OCI-LY7 (cell line): ENCODE measurements at regions not wholly inside any gene's neighbourhood (a gene's known extent, or its start where the extent isn't known, plus 50 kb on each side); places are given as distances from the start of the nearest gene placed in this dataset.

Experiments used
- BruUV-seq: library from RNA; stranded (reverse); fragments of 400-500 nt; replicated peaks from 2 replicates; lab custom pipeline; 2021; lab: Mats Ljungman, UMichigan
- CTCF ChIA-PET: fragments of 300-600 bp; sonication (Branson Sonifier 250); formaldehyde crosslinking; loops from one replicate; lab custom pipeline; 2022; ENCODE audit warnings: antibody characterized with exemption; ENCODE audit not compliant: unreplicated experiment; lab: Charles Lee
- POLR2A ChIA-PET: fragments of 300-600 bp; sonication (Branson Sonifier 250); formaldehyde crosslinking; loops from one replicate; lab custom pipeline; 2022; ENCODE audit warnings: antibody characterized with exemption; lab: Charles Lee
- DNase-seq: peaks from one replicate; pipeline ENCODE4 v3.0.0-alpha.2; 2015; ENCODE audit warnings: low spot score
- H2AFZ ChIP-seq: fragments of 200-600 bp; sonication (generic), shearing (Covaris generic); 2 replicates; pipeline ENCODE4 v1.6.1; 2014; ENCODE audit warnings: mild to moderate bottlenecking, antibody characterized with exemption, low read length, moderate library complexity
- H3K27ac ChIP-seq: fragments of 200-600 bp; sonication (generic); 2 replicates; pipeline ENCODE4 v1.5.1; 2014; ENCODE audit warnings: mixed run types, low read depth, mild to moderate bottlenecking, moderate library complexity, low read length, inconsistent platforms; ENCODE audit not compliant: poor library complexity, severe bottlenecking
- H3K36me3 ChIP-seq: fragments of 200-600 bp; sonication (generic); 2 replicates; pipeline ENCODE4 v1.6.1; 2014; ENCODE audit warnings: mild to moderate bottlenecking, antibody characterized with exemption, low read length, moderate library complexity, mixed read lengths; ENCODE audit not compliant: insufficient read depth
- H3K4me1 ChIP-seq: fragments of 200-600 bp; sonication (generic); 2 replicates; pipeline ENCODE4 v1.5.1; 2014; ENCODE audit warnings: mild to moderate bottlenecking, low read length; ENCODE audit not compliant: insufficient read depth, poor library complexity, severe bottlenecking
- H3K4me2 ChIP-seq: fragments of 200-600 bp; sonication (generic); 2 replicates; pipeline ENCODE4 v1.6.1; 2014; ENCODE audit warnings: mild to moderate bottlenecking, low read length
- H3K4me3 ChIP-seq: fragments of 200-600 bp; sonication (generic); 2 replicates; pipeline ENCODE4 v1.5.1; 2014; ENCODE audit warnings: mild to moderate bottlenecking, low read depth, low read length; ENCODE audit not compliant: poor library complexity, severe bottlenecking
- H3K79me2 ChIP-seq: fragments of 200-600 bp; sonication (generic); 2 replicates; pipeline ENCODE4 v1.6.1; 2016; ENCODE audit warnings: low read depth, mild to moderate bottlenecking, low read length, moderate library complexity, mixed read lengths; ENCODE audit not compliant: insufficient read depth
- H3K9me2 ChIP-seq: fragments of 200-600 bp; sonication (generic); 2 replicates; pipeline ENCODE4 v1.6.1; 2016; ENCODE audit warnings: mild to moderate bottlenecking, low read length, mixed read lengths; ENCODE audit not compliant: insufficient read depth
- H3K9me3 ChIP-seq: fragments of 200-600 bp; sonication (generic); 2 replicates; pipeline ENCODE4 v1.6.1; 2014; ENCODE audit warnings: mild to moderate bottlenecking, mixed run types, low read length, mixed read lengths
- H4K20me1 ChIP-seq: fragments of 200-600 bp; sonication (generic); 2 replicates; pipeline ENCODE4 v1.6.1; 2014; ENCODE audit warnings: mild to moderate bottlenecking, antibody characterized with exemption, low read length, moderate library complexity, mixed read lengths; ENCODE audit not compliant: insufficient read depth
- CTCF ChIP-seq: fragments of 200-600 bp; sonication (generic); conservative IDR thresholded peaks from 2 replicates; pipeline ENCODE4 v1.5.1; 2014; ENCODE audit warnings: mild to moderate bottlenecking, antibody characterized with exemption, low read length, moderate library complexity, mixed read lengths
- EZH2phosphoT487 ChIP-seq: fragments of 200-600 bp; sonication (generic); IDR thresholded peaks from 2 replicates; pipeline ENCODE4 v1.6.1; 2018; ENCODE audit warnings: low read depth, borderline replicate concordance, mild to moderate bottlenecking, mixed run types, antibody characterized with exemption, low read length, moderate library complexity, mixed read lengths
- intact Hi-C: fragments of 100-400 bp; cut with micrococcal nuclease; formaldehyde crosslinking; loops from one replicate; pipeline ENCODE4 v1.10.0; 2022; ENCODE audit not compliant: unreplicated experiment

GRCh38 chr21:30943243-30943642 lies 61.9 kb upstream of the KRTAP11-1 start:
- DNase-seq: no peak
- CTCF ChIA-PET: no interaction called here
- no peak overlapping the region for H3K4me2 ChIP-seq
- H4K20me1 ChIP-seq: no peaks in the 10 kb centered on the region
- no peak overlapping the region for H3K27ac ChIP-seq
- TF ChIP-seq CTCF (no peak), EZH2phosphoT487 (no peak)
- no peak overlapping the region for H2AFZ ChIP-seq
- intact Hi-C loops: no loop called here
- no peaks in the 10 kb centered on the region for H3K9me3 ChIP-seq
- H3K4me1 ChIP-seq: no peaks in the 10 kb centered on the region
- H3K79me2 ChIP-seq: no peaks in the 10 kb centered on the region
- BruUV-seq: no TSS peak
- no peaks in the 10 kb centered on the region for H3K9me2 ChIP-seq
- no peaks in the 10 kb centered on the region for H3K36me3 ChIP-seq
- no peak overlapping the region for H3K4me3 ChIP-seq
- POLR2A ChIA-PET: no interaction called here

GRCh38 chr21:30942192-30942591 lies 60.8 kb upstream of the KRTAP11-1 start:
- DNase-seq: no peak
- H3K9me3 ChIP-seq: no peaks in the 10 kb centered on the region
- H3K4me1 ChIP-seq: no peaks in the 10 kb centered on the region
- CTCF ChIA-PET: no interaction called here
- H3K27ac ChIP-seq: no peak overlapping the region
- H2AFZ ChIP-seq: no peak overlapping the region
- no peak overlapping the region for H3K4me2 ChIP-seq
- TF ChIP-seq CTCF (no peak), EZH2phosphoT487 (no peak)
- no TSS peak for BruUV-seq
- H3K79me2 ChIP-seq: no peaks in the 10 kb centered on the region
- intact Hi-C loops: no loop called here
- no peaks in the 10 kb centered on the region for H3K9me2 ChIP-seq
- no peak overlapping the region for H3K4me3 ChIP-seq
- no peaks in the 10 kb centered on the region for H3K36me3 ChIP-seq
- no peaks in the 10 kb centered on the region for H4K20me1 ChIP-seq
- POLR2A ChIA-PET: no interaction called here

- no peaks in the 10 kb centered on the region for H3K36me3 ChIP-seq
- H3K9me2 ChIP-seq: no peaks in the 10 kb centered on the region
- no TSS peak for BruUV-seq
- no peaks in the 10 kb centered on the region for H3K9me3 ChIP-seq
- H3K79me2 ChIP-seq: no peaks in the 10 kb centered on the region
- DNase-seq: no peak
- no peaks in the 10 kb centered on the region for H3K4me1 ChIP-seq
- POLR2A ChIA-PET: interaction anchor here (0.6 kb wide), 1 partner anchor 38 kb away, joined by 3 read pairs; no protein-coding TSS in a partner anchor
- intact Hi-C loops: no loop called here
- no peak overlapping the region for H3K4me3 ChIP-seq
- H4K20me1 ChIP-seq: no peaks in the 10 kb centered on the region
- H2AFZ ChIP-seq: no peak overlapping the region
- TF ChIP-seq CTCF: no peak
- no peak for TF ChIP-seq EZH2phosphoT487
- no peak overlapping the region for H3K27ac ChIP-seq
- H3K4me2 ChIP-seq: no peak overlapping the region
- CTCF ChIA-PET: no interaction called here
Observed at GRCh38 chr21:30936207-30936606, 54.8 kb upstream of the KRTAP11-1 start.
